Adrenal gland (tissue), 9 donors: ENCODE measurements at regions not wholly inside any gene's neighbourhood (a gene's known extent, or its start where the extent isn't known, plus 50 kb on each side); places are given as distances from the start of the nearest gene placed in this dataset.

Source experiments
- DNase-seq, 7 donors: peaks; one replicate each; pipeline ENCODE4 v3.0.0-alpha.2; 2019 to 2020
- H3K27ac ChIP-seq, 5 donors: fragments of 200-600 bp; sonication (generic) in 4 of 5; 1 replicate in 3 of 5; 2 replicates in 2 of 5; pipeline versions ENCODE4 v1.5.1 to v1.8.0; 2016 to 2020; ENCODE audit warnings: mild to moderate bottlenecking in 1 of 5
- H3K27me3 ChIP-seq: fragments of 200-600 bp; 2 replicates; pipeline ENCODE4 v1.8.0; 2021
- H3K36me3 ChIP-seq, 2 donors: fragments of 200-600 bp; replicated peaks in 1 of 2; 1 replicate in 1 of 2; 2 replicates in 1 of 2; pipeline versions ENCODE4 v1.5.1 to v1.8.0; 2018 to 2022
- H3K4me1 ChIP-seq, 2 donors: fragments of 200-600 bp; replicated peaks in 1 of 2; 1 replicate in 1 of 2; 2 replicates in 1 of 2; pipeline versions ENCODE4 v1.5.1 to v1.8.0; 2018 to 2021
- H3K4me3 ChIP-seq, 4 donors: fragments of 200-600 bp; sonication (generic) in 3 of 4; one replicate each; pipeline ENCODE4 v1.5.1; 2016 to 2018
- H3K9me3 ChIP-seq, 3 donors: fragments of 200-600 bp; sonication (generic) in 1 of 3; replicated peaks in 1 of 3; 1 replicate in 2 of 3; 2 replicates in 1 of 3; pipeline versions ENCODE4 v1.5.1 to v1.8.0; 2016 to 2021
- POLR2A ChIP-seq, 2 donors: fragments of 450-650 bp; IDR thresholded peaks; one replicate each; pipeline ENCODE4 v1.6.1; 2017; ENCODE audit warnings: antibody characterized with exemption in 2 of 2, mild to moderate bottlenecking in 2 of 2, moderate library complexity in 1 of 2
- WGBS, 4 donors: extraction: QIAGEN DNeasy Blood & Tissue Kit in 2 of 4; methylation state at CpG; one replicate each; pipeline versions ENCODE4 v1.1.5 to v1.1.7; 2013 to 2017; 5-methylcytosine and 5-hydroxymethylcytosine counted together
- intact Hi-C, 2 donors: fragments of 100-400 bp; cut with DNase I; formaldehyde crosslinking; loops; one replicate each; pipeline versions ENCODE4 v1.14.1 to v1.15.0; 2022 to 2023
- TF ChIP-seq, protein P1 (sequence below), 6 experiments: fragments of 450-650 bp in 4 of 6; fragments of 200-600 bp in 2 of 6; sonication (generic) in 1 of 6; IDR thresholded peaks; 1 replicate in 5 of 6; 2 replicates in 1 of 6; pipeline versions ENCODE4 v1.5.1 to v1.8.0; 2016 to 2021; ENCODE audit warnings: antibody characterized with exemption in 6 of 6, mild to moderate bottlenecking in 2 of 6, moderate library complexity in 1 of 6
- donor health status: healthy with polysubstance abuse.
- donor health status: Bipolar disorder and iron deficiency.
- donor health status: DM: yes; HTN: yes; CAD: no.
- donor health status: DM: no; HTN: no; CAD: no.
- donor health status: DM: no; HTN: no; CAD: no.

DNA sequence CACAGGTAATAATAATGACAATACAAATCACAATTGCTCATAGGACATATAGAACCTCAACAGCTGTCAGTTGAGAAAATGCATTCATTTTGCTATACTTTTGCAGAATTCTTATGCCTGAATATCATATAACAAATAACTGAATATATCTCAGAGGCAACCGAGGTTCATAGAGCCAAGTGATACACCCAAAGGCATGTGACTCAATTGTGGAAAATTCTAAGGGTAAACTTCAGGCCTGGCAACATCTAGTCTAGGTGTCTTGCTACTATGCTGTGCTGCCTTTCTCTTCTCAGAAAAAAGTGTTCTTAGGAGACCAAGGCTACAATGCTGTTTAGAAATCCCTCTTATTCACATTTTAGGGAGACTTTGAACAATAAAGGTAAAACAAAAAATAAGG lies 270.7 kb downstream of the BAMBI start:
- DNase-seq: no peak
- WGBS, 4 donors: 88 to 95% (median 90%) methylated on average over 1 of the region's 1 CpG
- no peak overlapping the region for H3K4me3 ChIP-seq
- no peaks in the 10 kb centered on the region for H3K27me3 ChIP-seq
- TF ChIP-seq, protein P1, sequence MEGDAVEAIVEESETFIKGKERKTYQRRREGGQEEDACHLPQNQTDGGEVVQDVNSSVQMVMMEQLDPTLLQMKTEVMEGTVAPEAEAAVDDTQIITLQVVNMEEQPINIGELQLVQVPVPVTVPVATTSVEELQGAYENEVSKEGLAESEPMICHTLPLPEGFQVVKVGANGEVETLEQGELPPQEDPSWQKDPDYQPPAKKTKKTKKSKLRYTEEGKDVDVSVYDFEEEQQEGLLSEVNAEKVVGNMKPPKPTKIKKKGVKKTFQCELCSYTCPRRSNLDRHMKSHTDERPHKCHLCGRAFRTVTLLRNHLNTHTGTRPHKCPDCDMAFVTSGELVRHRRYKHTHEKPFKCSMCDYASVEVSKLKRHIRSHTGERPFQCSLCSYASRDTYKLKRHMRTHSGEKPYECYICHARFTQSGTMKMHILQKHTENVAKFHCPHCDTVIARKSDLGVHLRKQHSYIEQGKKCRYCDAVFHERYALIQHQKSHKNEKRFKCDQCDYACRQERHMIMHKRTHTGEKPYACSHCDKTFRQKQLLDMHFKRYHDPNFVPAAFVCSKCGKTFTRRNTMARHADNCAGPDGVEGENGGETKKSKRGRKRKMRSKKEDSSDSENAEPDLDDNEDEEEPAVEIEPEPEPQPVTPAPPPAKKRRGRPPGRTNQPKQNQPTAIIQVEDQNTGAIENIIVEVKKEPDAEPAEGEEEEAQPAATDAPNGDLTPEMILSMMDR (IDR thresholded peaks at IDR 0.05): no peak
- TF ChIP-seq POLR2A (IDR thresholded peaks at IDR 0.05): no peak
- no peaks in the 10 kb centered on the region for H3K36me3 ChIP-seq
- H3K27ac ChIP-seq: no peak overlapping the region
- H3K9me3 ChIP-seq: no peaks in the 10 kb centered on the region
- intact Hi-C loops: no loop called here
- H3K4me1 ChIP-seq: peaks cover 4 to 5% of the 10 kb centered on the region in 2 donors

GRCh38 chr10:28949005-28950004 lies 272.0 kb downstream of the BAMBI start:
- peaks cover 4 to 5% of the 10 kb centered on the region in 2 donors for H3K4me1 ChIP-seq
- intact Hi-C loops: no loop called here
- H3K9me3 ChIP-seq: no peaks in the 10 kb centered on the region
- no peak overlapping the region for H3K27ac ChIP-seq
- DNase-seq: no peak
- H3K4me3 ChIP-seq: no peak overlapping the region
- no peaks in the 10 kb centered on the region for H3K36me3 ChIP-seq
- H3K27me3 ChIP-seq: no peaks in the 10 kb centered on the region
- WGBS, 4 donors: 70 to 85% (median 82%) methylated on average over 8 of the region's 8 CpGs
- TF ChIP-seq POLR2A (IDR thresholded peaks at IDR 0.05): no peak
- TF ChIP-seq, protein P1 (IDR thresholded peaks at IDR 0.05): no peak

DNA sequence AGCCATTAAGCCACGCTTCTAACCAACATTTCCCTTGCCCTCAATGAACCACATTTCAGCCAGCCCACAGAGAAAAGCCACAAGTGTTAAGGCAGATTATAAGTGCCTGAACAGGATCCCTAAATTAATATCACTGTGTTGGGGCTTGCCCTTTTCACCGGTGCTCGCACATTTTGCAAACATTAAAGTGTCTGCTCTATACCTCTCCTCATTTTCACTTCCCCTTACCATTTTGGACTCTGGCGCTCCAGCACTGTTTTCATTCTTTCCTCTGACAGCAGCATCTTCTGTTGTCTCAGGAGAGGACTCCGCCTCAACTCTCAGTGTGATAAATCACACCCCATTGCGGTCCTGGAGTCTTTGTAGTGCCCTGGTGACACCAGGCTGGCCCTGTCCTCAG lies 274.2 kb downstream of the BAMBI start:
- no peak for DNase-seq
- H3K4me1 ChIP-seq: peaks cover 0 to 4% of the 10 kb centered on the region in 2 donors
- intact Hi-C loops: no loop called here
- no peaks in the 10 kb centered on the region for H3K9me3 ChIP-seq
- H3K27ac ChIP-seq: no peak overlapping the region
- WGBS, 4 donors: 85 to 92% (median 87%) methylated on average over 6 of the region's 6 CpGs
- H3K4me3 ChIP-seq: no peak overlapping the region
- no peak for TF ChIP-seq POLR2A (IDR thresholded peaks at IDR 0.05)
- TF ChIP-seq, protein P1 (IDR thresholded peaks at IDR 0.05): no peak
- H3K27me3 ChIP-seq: no peaks in the 10 kb centered on the region
- H3K36me3 ChIP-seq: no peaks in the 10 kb centered on the region

DNA sequence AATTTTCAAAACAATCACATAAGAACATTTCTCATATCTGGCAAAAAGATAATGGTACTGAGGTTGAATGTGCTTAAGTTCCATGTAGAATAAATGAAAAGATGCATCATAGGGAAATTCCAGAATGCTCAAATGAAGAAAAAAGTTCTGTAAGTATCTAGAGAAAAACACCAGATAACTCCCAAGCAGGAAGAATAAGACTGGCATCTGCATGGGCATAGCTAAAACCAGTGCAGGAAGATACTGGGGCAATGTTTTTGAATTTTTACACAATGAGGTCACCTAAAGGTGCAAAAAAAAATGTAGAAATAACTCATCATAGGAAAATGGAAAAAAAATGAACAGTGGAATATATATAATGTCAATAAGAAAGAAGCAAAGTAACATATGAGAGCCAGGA lies 275.2 kb downstream of the BAMBI start:
- Histone ChIP-seq H3K27me3 (no peaks in the 10 kb centered on the region), H3K9me3 (no peaks in the 10 kb centered on the region), H3K36me3 (no peaks in the 10 kb centered on the region), H3K4me3 (no peak overlapping the region), H3K27ac (no peak overlapping the region), H3K4me1 (no peaks in the 10 kb centered on the region)
- TF ChIP-seq, protein P1 (IDR thresholded peaks at IDR 0.05): no peak
- no peak for TF ChIP-seq POLR2A (IDR thresholded peaks at IDR 0.05)
- intact Hi-C loops: no loop called here
- DNase-seq: no peak
